ENCODE measurements at regions not wholly inside any gene's neighbourhood (a gene's known extent, or its start where the extent isn't known, plus 50 kb on each side); places are given as distances from the start of the nearest gene placed in this dataset.
"Not testable (repeated sequence)": the region's sequence is repeated elsewhere in the genome, so short reads cannot be mapped to it uniquely, and the experiment has no call there.

- DNase-seq = no peak
Measured at GRCh38 chr7:52344015-52344414, 691.4 kb upstream of the POM121L12 start.

- DNase-seq = no peak
Measured at GRCh38 chr7:52340067-52340466, 695.4 kb upstream of the POM121L12 start.

- DNase-seq = not testable (repeated sequence)
Measured at GRCh38 chr7:52328328-52328727, 707.1 kb upstream of the POM121L12 start.

GRCh38 chr7:52325237-52325636, 710.2 kb upstream of the POM121L12 start:
- no peak for DNase-seq

- DNase-seq = no peak
Measured at GRCh38 chr7:52323202-52323746, 712.2 kb upstream of the POM121L12 start.

GRCh38 chr7:52320610-52321009, 714.8 kb upstream of the POM121L12 start:
- no peak for DNase-seq

GRCh38 chr7:52317921-52318320, 717.5 kb upstream of the POM121L12 start:
- no peak for DNase-seq

GRCh38 chr7:52311886-52312285, 723.5 kb upstream of the POM121L12 start:
- no peak for DNase-seq

- no peak for DNase-seq
Measured at GRCh38 chr7:52309631-52310030, 725.8 kb upstream of the POM121L12 start.

GRCh38 chr7:52302765-52303520, 732.5 kb upstream of the POM121L12 start:
- DNase-seq = no peak

- DNase-seq = no peak
Measured at GRCh38 chr7:52297128-52297527, 738.3 kb upstream of the POM121L12 start.

GRCh38 chr7:52294942-52295341, 740.5 kb upstream of the POM121L12 start:
- no peak for DNase-seq

- no peak for DNase-seq
Measured at GRCh38 chr7:52289247-52289646, 746.2 kb upstream of the POM121L12 start.

GRCh38 chr7:52287698-52288097, 747.7 kb upstream of the POM121L12 start:
- DNase-seq = no peak

GRCh38 chr7:52285689-52286088, 749.7 kb upstream of the POM121L12 start:
- DNase-seq = no peak

- DNase-seq = no peak
Measured at GRCh38 chr7:52283335-52283734, 752.1 kb upstream of the POM121L12 start.

- DNase-seq = peak; percentile 5
Measured at GRCh38 chr7:52273685-52274610, 761.5 kb upstream of the POM121L12 start.

- no peak for DNase-seq
Measured at GRCh38 chr7:52271703-52272102, 763.7 kb upstream of the POM121L12 start.

GRCh38 chr7:52270301-52270700, 765.1 kb upstream of the POM121L12 start:
- DNase-seq = no peak

- no peak for DNase-seq
Measured at GRCh38 chr7:52269669-52270068, 765.8 kb upstream of the POM121L12 start.

- DNase-seq = no peak
Measured at GRCh38 chr7:52261057-52261456, 774.4 kb upstream of the POM121L12 start.

GRCh38 chr7:52260046-52260665, 775.3 kb upstream of the POM121L12 start:
- DNase-seq = peak; percentile 36

- no peak for DNase-seq
Measured at GRCh38 chr7:52257890-52258289, 777.5 kb upstream of the POM121L12 start.

Data from skin of body (tissue), 1 donor.